ENCODE measurements at regions not wholly inside any gene's neighbourhood (a gene's known extent, or its start where the extent isn't known, plus 50 kb on each side); places are given as distances from the start of the nearest gene placed in this dataset.

GRCh38 chr5:89885670-89886069, 523.9 kb downstream of the CETN3 start:
- no peak overlapping the region for H3K4me3 Mint-ChIP-seq

DNA sequence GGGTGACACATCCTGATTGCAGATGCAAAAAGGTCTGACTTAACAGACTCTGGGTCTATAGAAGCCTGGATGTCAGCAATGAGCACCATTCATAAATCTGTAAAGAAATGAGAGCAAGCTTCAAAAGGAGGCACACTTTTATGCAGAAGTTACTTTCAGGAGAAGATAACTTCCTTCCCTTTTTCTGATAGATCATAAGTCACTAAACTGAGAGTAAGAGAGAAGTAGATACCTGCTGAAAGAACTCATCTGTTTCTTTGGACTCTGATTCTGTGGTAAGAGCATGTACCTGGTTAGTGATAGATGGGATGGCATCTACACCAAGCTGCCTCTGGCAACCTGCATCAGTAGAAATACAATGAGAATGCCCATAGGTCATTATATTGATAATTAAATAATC, 525.6 kb downstream of the CETN3 start:
- no peak overlapping the region for H3K4me3 Mint-ChIP-seq
- no peak for DNase-seq
- H3K4me1 Mint-ChIP-seq: no peaks in the 10 kb centered on the region
- no peak for ATAC-seq
- H3K9me3 Mint-ChIP-seq: peaks cover 7 to 10% of the 10 kb centered on the region in 2 donors
- no peaks in the 10 kb centered on the region for H3K27me3 Mint-ChIP-seq
- H3K27ac Mint-ChIP-seq: no peak overlapping the region

More at GRCh38 chr5:89885670-89886069, 523.9 kb downstream of the CETN3 start:
- no peak for DNase-seq
- H3K27me3 Mint-ChIP-seq: no peaks in the 10 kb centered on the region
- no peak overlapping the region for H3K27ac Mint-ChIP-seq
- ATAC-seq: no peak
- H3K4me1 Mint-ChIP-seq: no peaks in the 10 kb centered on the region
- H3K9me3 Mint-ChIP-seq: peaks cover 0 to 7% of the 10 kb centered on the region in 2 donors

DNA sequence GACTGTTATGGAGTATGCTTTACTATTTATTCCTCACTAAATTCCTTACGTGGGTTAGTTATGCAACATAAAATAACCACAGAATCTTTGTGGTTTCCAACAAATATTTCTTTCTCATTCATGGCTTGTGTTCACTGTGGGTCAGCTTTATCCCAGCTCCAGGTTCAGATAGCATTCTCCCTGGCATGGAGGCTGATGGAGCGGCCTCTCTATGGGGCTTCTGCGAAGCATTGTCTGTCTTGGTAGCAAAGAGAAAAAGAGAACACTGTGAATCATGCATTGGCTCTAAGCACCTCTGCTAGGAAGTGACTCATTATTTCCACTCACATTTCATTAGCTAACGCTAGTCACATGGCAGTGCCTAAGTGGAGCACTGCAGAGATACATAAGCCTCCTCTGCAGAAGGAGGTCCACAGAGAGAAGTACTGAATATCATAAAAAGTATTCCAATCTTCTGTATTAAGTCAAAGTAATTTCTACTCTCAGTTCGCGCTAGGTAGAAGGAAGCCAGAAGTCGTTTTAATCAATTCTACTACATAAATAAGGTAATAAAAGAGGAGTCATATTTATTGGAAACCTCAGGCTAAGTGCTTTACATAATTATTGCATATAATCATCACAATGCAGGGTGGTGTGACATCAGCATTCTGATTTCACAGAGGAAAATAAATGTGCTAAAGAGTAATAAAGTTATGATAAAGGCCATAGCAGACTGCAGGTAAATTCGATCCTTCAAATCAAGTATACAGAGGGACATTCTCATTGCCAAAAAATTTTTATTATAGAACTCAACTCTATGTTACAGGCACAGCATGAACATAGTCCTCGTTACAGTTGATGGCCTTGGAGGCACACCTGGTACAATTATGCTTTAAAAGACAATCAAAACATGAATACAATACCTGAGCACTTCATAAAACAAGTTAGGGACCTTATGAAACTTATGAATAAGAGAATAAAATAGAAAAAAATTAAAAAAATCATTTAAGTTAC, 531.1 kb downstream of the CETN3 start:
- no peak for DNase-seq
- no peak for ATAC-seq
- no peaks in the 10 kb centered on the region for H3K27me3 Mint-ChIP-seq

DNA sequence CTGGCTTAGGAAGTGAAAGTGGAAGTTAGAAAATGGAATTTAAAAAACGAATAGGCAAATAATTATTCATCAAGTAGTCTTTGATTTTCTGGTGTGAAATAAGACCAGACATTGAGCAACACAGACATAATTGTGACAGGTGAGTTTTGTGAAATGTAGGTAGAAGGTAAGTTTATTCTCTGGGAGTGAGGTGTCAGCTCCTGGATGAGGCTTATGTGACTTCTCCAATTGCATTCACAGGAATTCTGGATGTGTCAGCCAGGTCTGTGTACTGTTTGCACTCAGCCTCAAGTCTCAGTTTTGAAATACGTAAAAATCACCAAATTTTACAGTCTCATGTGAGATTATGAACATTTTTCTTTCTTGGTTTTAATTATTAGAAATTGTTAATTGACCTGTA, 537.6 kb downstream of the CETN3 start:
- no peak for DNase-seq
- Mint-ChIP-seq H3K4me1 (no peaks in the 10 kb centered on the region), H3K27ac (no peak overlapping the region), H3K27me3 (no peaks in the 10 kb centered on the region), H3K4me3 (no peak overlapping the region), H3K9me3 (no peaks in the 10 kb centered on the region)
- no peak for ATAC-seq

More for the DNA sequence above, 531.1 kb downstream of the CETN3 start:
- Mint-ChIP-seq H3K9me3 (peaks cover 0 to 10% of the 10 kb centered on the region in 2 donors), H3K4me1 (no peaks in the 10 kb centered on the region), H3K27ac (peak overlapping the region in 1 of 2 donors; percentile 7), H3K4me3 (no peak overlapping the region)

DNA sequence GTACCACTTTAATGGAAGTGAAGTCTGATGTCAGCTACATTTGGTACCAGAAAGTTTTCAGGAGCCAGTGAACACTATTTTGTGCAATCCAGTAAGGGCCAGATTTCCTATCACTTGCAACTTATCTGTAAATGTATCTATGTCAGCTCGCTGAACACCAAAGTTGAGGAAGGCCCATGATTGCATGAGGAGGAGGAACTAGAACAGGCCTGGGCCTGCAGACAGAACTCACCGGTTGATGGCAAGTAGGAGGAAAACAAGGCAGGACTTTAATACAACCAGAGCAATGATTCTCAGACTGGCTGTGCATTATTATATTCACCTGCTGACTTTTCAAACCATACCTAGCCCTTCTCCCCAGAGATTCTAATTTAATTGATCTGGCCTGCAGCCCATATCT, 540.2 kb downstream of the CETN3 start:
- DNase-seq: no peak
- Mint-ChIP-seq H3K4me1 (no peaks in the 10 kb centered on the region), H3K27ac (no peak overlapping the region), H3K27me3 (no peaks in the 10 kb centered on the region), H3K9me3 (no peaks in the 10 kb centered on the region), H3K4me3 (no peak overlapping the region)
- no peak for ATAC-seq

DNA sequence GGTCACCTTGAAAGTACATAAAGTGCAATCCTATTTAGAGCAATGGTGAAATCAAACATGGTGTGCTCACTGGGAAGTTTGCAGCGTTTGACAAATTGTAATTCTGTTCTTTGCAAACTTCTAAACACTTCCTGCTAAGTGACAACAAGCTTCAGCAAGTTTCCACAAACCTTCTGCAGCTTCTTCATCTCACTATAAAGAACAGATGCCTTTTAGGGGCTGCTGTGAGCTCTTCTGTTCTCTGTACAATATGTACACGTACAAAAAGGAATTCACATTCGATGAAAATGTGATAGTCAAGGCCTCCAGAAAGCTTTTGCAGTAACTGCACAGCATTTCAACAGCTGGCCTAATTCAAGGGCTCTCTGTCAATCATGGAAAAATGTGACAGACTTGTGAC, 543.1 kb downstream of the CETN3 start:
- Mint-ChIP-seq H3K27ac (no peak overlapping the region), H3K27me3 (no peaks in the 10 kb centered on the region)

GRCh38 chr5:89864941-89865340, 544.6 kb downstream of the CETN3 start:
- Mint-ChIP-seq H3K27ac (no peak overlapping the region), H3K4me1 (no peaks in the 10 kb centered on the region), H3K9me3 (no peaks in the 10 kb centered on the region), H3K27me3 (no peaks in the 10 kb centered on the region), H3K4me3 (no peak overlapping the region)
- DNase-seq (no peak), ATAC-seq (no peak)

More for the DNA sequence above, 543.1 kb downstream of the CETN3 start:
- Mint-ChIP-seq H3K4me1 (no peaks in the 10 kb centered on the region), H3K4me3 (no peak overlapping the region), H3K9me3 (no peaks in the 10 kb centered on the region)
- ATAC-seq (no peak), DNase-seq (no peak)

GRCh38 chr5:89857790-89858189, 551.8 kb downstream of the CETN3 start:
- Mint-ChIP-seq H3K4me1 (no peaks in the 10 kb centered on the region), H3K27ac (no peak overlapping the region), H3K4me3 (no peak overlapping the region), H3K9me3 (peaks cover 0 to 4% of the 10 kb centered on the region in 2 donors), H3K27me3 (no peaks in the 10 kb centered on the region)
- ATAC-seq (no peak), DNase-seq (no peak)

GRCh38 chr5:89855417-89855816, 554.1 kb downstream of the CETN3 start:
- Mint-ChIP-seq H3K27ac (no peak overlapping the region), H3K4me1 (no peaks in the 10 kb centered on the region), H3K9me3 (peaks cover 0 to 4% of the 10 kb centered on the region in 2 donors), H3K4me3 (no peak overlapping the region), H3K27me3 (no peaks in the 10 kb centered on the region)
- DNase-seq (no peak), ATAC-seq (no peak)

DNA sequence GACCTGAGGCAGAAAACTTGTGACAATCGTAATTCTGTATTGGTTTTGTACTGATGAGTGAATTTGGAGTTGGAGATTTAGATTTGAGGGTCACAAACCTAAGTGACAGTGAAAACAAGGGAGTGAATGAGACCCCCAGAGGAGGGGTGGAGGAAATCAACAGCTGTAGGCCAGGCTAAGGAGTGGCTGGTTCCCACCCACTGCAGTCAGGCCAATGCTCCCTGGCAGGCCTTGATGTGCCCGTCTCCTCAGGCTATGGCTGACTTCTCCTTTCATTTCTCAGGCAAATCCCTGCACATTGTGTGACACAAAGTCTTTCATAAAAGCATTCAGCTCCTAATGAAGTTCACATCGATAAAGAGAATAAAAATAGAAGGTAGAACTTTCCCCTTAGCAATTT, 557.6 kb downstream of the CETN3 start:
- Mint-ChIP-seq H3K4me3 (no peak overlapping the region), H3K4me1 (no peaks in the 10 kb centered on the region), H3K27ac (no peak overlapping the region), H3K27me3 (no peaks in the 10 kb centered on the region), H3K9me3 (peaks cover 0 to 6% of the 10 kb centered on the region in 2 donors)
- no peak for DNase-seq
- no peak for ATAC-seq

DNA sequence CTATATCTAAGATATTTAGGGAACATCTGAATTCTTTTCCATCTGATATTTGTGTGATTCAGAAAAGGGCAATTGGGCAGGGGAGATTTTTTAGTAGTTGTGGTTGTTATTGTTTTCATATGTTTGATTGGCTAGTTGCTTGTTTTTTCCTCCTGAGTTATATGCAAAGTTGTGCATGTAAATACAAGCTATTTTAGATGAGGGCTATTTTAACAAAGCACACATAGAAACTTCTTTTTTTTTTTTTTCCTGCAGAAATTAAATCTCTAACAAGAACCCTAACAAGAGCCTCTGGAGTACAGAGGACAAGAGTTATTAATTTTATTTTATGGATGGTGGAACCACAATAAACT, 559.1 kb downstream of the CETN3 start:
- H3K27ac Mint-ChIP-seq: no peak overlapping the region
- no peaks in the 10 kb centered on the region for H3K27me3 Mint-ChIP-seq

DNA sequence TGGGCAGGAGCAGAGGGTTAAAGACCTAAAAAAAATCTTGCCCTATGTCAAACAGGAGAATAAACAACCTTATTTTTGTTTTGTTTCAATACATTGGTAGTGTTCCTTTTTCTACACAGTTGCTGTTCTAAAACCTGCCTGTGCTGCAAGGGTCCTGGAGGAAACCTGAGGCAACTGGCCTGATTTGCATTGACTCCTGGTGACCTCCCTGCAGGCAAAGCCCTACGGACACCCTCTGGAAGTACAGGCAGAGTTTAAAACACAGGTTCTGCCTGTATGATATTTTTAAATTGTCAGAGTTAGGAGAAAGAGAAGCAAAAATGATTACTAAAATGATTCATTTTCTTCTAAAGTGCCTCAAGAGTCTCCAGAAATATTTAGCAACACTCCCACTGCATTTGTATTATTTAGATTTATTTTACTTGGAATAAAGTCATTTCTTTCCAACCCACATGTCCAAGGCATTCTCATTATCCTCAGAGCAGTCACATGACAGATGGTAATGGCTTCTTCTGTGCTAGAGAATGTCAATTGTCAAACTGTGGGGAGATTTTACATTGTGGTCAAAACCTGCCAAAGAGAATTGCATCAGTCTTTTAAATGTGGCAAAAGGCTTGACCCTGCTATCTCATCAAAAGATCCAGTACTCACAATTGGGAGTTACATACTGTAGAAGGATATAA, 559.6 kb downstream of the CETN3 start:
- no peak overlapping the region for H3K27ac Mint-ChIP-seq
- no peaks in the 10 kb centered on the region for H3K27me3 Mint-ChIP-seq
- ATAC-seq: no peak
- H3K9me3 Mint-ChIP-seq: peaks cover 0 to 6% of the 10 kb centered on the region in 2 donors
- H3K4me3 Mint-ChIP-seq: no peak overlapping the region
- no peak for DNase-seq
- no peaks in the 10 kb centered on the region for H3K4me1 Mint-ChIP-seq

More for the DNA sequence above, 559.1 kb downstream of the CETN3 start:
- no peak overlapping the region for H3K4me3 Mint-ChIP-seq
- no peak for DNase-seq
- peaks cover 0 to 6% of the 10 kb centered on the region in 2 donors for H3K9me3 Mint-ChIP-seq
- H3K4me1 Mint-ChIP-seq: no peaks in the 10 kb centered on the region
- no peak for ATAC-seq

GRCh38 chr5:89847743-89848142, 561.8 kb downstream of the CETN3 start:
- ATAC-seq: no peak
- H3K27ac Mint-ChIP-seq: no peak overlapping the region
- DNase-seq: no peak
- H3K9me3 Mint-ChIP-seq: peaks cover 0 to 6% of the 10 kb centered on the region in 2 donors
- H3K27me3 Mint-ChIP-seq: no peaks in the 10 kb centered on the region
- H3K4me3 Mint-ChIP-seq: no peak overlapping the region
- H3K4me1 Mint-ChIP-seq: no peaks in the 10 kb centered on the region

GRCh38 chr5:89844548-89844947, 565.0 kb downstream of the CETN3 start:
- Mint-ChIP-seq H3K27ac (no peak overlapping the region), H3K4me1 (no peaks in the 10 kb centered on the region), H3K4me3 (no peak overlapping the region), H3K27me3 (no peaks in the 10 kb centered on the region), H3K9me3 (peaks cover 0 to 6% of the 10 kb centered on the region in 2 donors)
- ATAC-seq (no peak), DNase-seq (no peak)

DNA sequence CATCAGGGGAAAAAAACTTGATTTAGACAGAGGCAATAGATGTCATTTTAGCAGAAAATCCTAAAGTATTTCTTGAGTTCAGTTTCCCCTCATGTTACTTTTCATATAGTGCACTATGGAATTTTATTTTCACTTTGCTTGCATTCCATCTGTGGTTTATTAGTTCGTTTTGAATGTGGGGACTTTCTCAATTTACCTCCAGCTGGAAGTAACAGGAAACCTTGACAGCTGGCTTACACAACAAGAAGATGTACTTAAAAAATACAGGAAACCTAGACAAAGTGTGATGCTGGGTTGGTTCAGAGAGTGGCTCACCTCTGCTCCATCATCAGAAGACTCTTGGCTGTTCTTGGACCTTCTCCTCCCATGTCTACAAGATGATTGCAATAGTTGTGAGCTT, 567.0 kb downstream of the CETN3 start:
- no peak overlapping the region for H3K27ac Mint-ChIP-seq
- H3K4me1 Mint-ChIP-seq: no peaks in the 10 kb centered on the region
- DNase-seq (no peak), ATAC-seq (no peak)
- no peaks in the 10 kb centered on the region for H3K9me3 Mint-ChIP-seq
- no peak overlapping the region for H3K4me3 Mint-ChIP-seq
- H3K27me3 Mint-ChIP-seq: no peaks in the 10 kb centered on the region

DNA sequence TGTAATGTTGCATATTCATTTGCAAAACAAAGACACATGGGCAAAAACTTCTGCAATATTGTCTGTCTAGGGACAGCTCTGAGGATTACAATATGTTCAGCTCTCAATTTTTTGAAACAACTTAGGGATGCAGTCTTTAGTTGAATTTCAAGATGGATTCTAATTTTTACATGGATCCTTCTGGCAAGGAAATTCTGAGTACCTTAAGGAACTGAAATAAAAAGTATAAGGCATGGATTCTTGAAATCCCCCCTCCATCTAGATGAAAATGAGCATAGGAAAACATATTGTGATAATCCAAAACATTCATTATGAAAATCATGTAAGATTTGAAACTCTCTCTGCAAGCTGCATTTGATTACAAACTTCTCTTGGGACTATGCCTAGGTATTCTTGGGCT, 568.6 kb downstream of the CETN3 start:
- Mint-ChIP-seq H3K27ac (no peak overlapping the region), H3K4me1 (no peaks in the 10 kb centered on the region), H3K4me3 (no peak overlapping the region), H3K9me3 (peaks cover 0 to 4% of the 10 kb centered on the region in 2 donors), H3K27me3 (no peaks in the 10 kb centered on the region)
- DNase-seq (no peak), ATAC-seq (no peak)

All from stimulated activated naive CD8-positive, alpha-beta T cell treated with anti-CD3 and anti-CD28 coated beads, Interleukin-15, amount 100 ng/mL, for 72 hours (primary cell).